A549 (cell line): ENCODE measurements at regions not wholly inside any gene's neighbourhood (a gene's known extent, or its start where the extent isn't known, plus 50 kb on each side); places are given as distances from the start of the nearest gene placed in this dataset.

Experiments used
- ATAC-seq, 2 experiments: fragments of 200-7000 bp in 1 of 2; fragments of >200 bp in 1 of 2; cut with Nextera tagmentation in 1 of 2; cut with Tn5 transposase in 1 of 2; 3 replicates each; pipeline versions ENCODE4 v1.8.0 to v1.9.1; 2018 to 2020; ENCODE audit warnings: mild to moderate bottlenecking in 1 of 2, moderate library complexity in 1 of 2
- CTCF ChIA-PET: fragments of 300-600 bp; sonication (Branson Sonifier 250); formaldehyde crosslinking; extraction: SDS; loops from one replicate; lab custom pipeline; 2021; ENCODE audit warnings: antibody characterized with exemption, inconsistent platforms; lab: Yijun Ruan, JAX
- POLR2A ChIA-PET: fragments of 350-600 bp; formaldehyde crosslinking; extraction: SDS; loops from one replicate; lab custom pipeline; 2021; ENCODE audit warnings: antibody characterized with exemption, inconsistent platforms; lab: Yijun Ruan, JAX
- DNase-seq, 2 experiments: peaks; one replicate each; pipeline versions ENCODE4 v3.0.0 to v3.0.0-alpha.2; 2011 to 2016; ENCODE audit warnings: low read depth in 1 of 2, low spot score in 1 of 2
- FAIRE-seq: peaks from 2 replicates; lab custom pipeline; 2011; peaks lifted over from hg19 to GRCh38; lab: Jason Lieb, UNC
- H3K27ac ChIP-seq, 2 experiments: fragments of >200 bp; sonication (Bioruptor Twin); formaldehyde crosslinking; 3 replicates each; pipeline ENCODE4 v1.5.1; 2016 to 2017
- H3K4me1 ChIP-seq: fragments of >200 bp; sonication (Bioruptor Twin); formaldehyde crosslinking; 3 replicates; pipeline ENCODE4 v1.6.1; 2016
- H3K4me2 ChIP-seq: fragments of >200 bp; sonication (Bioruptor Twin); formaldehyde crosslinking; 3 replicates; pipeline ENCODE4 v1.6.1; 2016
- H3K4me3 ChIP-seq: fragments of >200 bp; sonication (Bioruptor Twin); formaldehyde crosslinking; 3 replicates; pipeline ENCODE4 v1.5.1; 2016
- H3K9me3 ChIP-seq: fragments of >200 bp; sonication (Bioruptor Twin); formaldehyde crosslinking; 3 replicates; pipeline ENCODE4 v1.6.1; 2016
- BHLHE40 ChIP-seq: IDR thresholded peaks from 2 replicates; pipeline ENCODE4 v1.6.1; 2012; ENCODE audit warnings: low read depth, low read length, inconsistent platforms
- CBX2 ChIP-seq: fragments of 200-600 bp; sonication (generic); IDR thresholded peaks from 2 replicates; pipeline ENCODE4 v1.6.1; 2016; ENCODE audit warnings: low read depth, mild to moderate bottlenecking, borderline replicate concordance
- CHD4 ChIP-seq: fragments of 200-600 bp; sonication (generic); IDR thresholded peaks from 2 replicates; pipeline ENCODE4 v1.6.1; 2016; ENCODE audit warnings: antibody characterized with exemption, mild to moderate bottlenecking, borderline replicate concordance
- EHMT2 ChIP-seq: fragments of 200-600 bp; sonication (generic); IDR thresholded peaks from 2 replicates; pipeline ENCODE4 v1.6.1; 2016; ENCODE audit warnings: antibody characterized with exemption, low read depth, mild to moderate bottlenecking, moderate library complexity
- GATA3 ChIP-seq: IDR thresholded peaks from 2 replicates; pipeline ENCODE4 v1.6.1; 2012; ENCODE audit warnings: borderline replicate concordance
- HOXB5 ChIP-seq: fragments of 250-450 bp; sonication (Bioruptor Pico); IDR thresholded peaks from 2 replicates; pipeline ENCODE4 v1.5.0; 2020; ENCODE audit warnings: mild to moderate bottlenecking, moderate library complexity
- KDM1A ChIP-seq: fragments of 200-600 bp; sonication (generic); IDR thresholded peaks from 2 replicates; pipeline ENCODE4 v1.6.1; 2016; ENCODE audit warnings: low read depth, mild to moderate bottlenecking
- KDM5A ChIP-seq: fragments of 200-600 bp; sonication (generic); IDR thresholded peaks from 2 replicates; pipeline ENCODE4 v1.6.1; 2016; ENCODE audit warnings: antibody characterized with exemption, mild to moderate bottlenecking
- MAFK ChIP-seq: fragments of 450-650 bp; IDR thresholded peaks from 2 replicates; pipeline ENCODE4 v1.6.1; 2014; ENCODE audit not compliant: partially characterized antibody
- MYC ChIP-seq: IDR thresholded peaks from 2 replicates; pipeline ENCODE4 v1.6.1; 2012; ENCODE audit warnings: mild to moderate bottlenecking, inconsistent platforms, low read length, improper control_type of control experiment, borderline replicate concordance
- NPAS2 ChIP-seq: fragments of 250-450 bp; sonication (Bioruptor Pico); IDR thresholded peaks from 2 replicates; pipeline ENCODE4 v1.8.0; 2022; ENCODE audit warnings: mild to moderate bottlenecking, moderate library complexity, borderline replicate concordance
- POLR2A ChIP-seq: IDR thresholded peaks from 2 replicates; pipeline ENCODE4 v1.6.1; 2012; ENCODE audit warnings: mild to moderate bottlenecking, low read length
- POLR2AphosphoS2 ChIP-seq: conservative IDR thresholded peaks from 2 replicates; pipeline ENCODE4 v1.6.1; 2012; ENCODE audit warnings: low read length, improper control_type of control experiment, inconsistent platforms
- RNF2 ChIP-seq: fragments of 200-600 bp; sonication (generic); IDR thresholded peaks from 2 replicates; pipeline ENCODE4 v1.6.1; 2016; ENCODE audit warnings: low read depth, mild to moderate bottlenecking, antibody characterized with exemption, moderate library complexity, borderline replicate concordance
- TFCP2L1 ChIP-seq: fragments of 250-450 bp; sonication (Bioruptor Pico); IDR thresholded peaks from 2 replicates; pipeline ENCODE4 v1.5.0; 2021; ENCODE audit warnings: mild to moderate bottlenecking
- ZC3H11A ChIP-seq: fragments of 450-650 bp; IDR thresholded peaks from 2 replicates; pipeline ENCODE4 v1.6.1; 2014; ENCODE audit warnings: antibody characterized with exemption, mild to moderate bottlenecking
- ZFP36 ChIP-seq: fragments of 450-650 bp; IDR thresholded peaks from 2 replicates; pipeline ENCODE4 v1.6.1; 2014; ENCODE audit warnings: borderline replicate concordance; ENCODE audit not compliant: partially characterized antibody
- ZSCAN20 ChIP-seq: fragments of 250-450 bp; sonication (Bioruptor Pico); IDR thresholded peaks from 2 replicates; pipeline ENCODE4 v1.8.0; 2022; ENCODE audit warnings: mild to moderate bottlenecking, moderate library complexity
- WGBS: methylation state at CpG from one replicate; pipeline ENCODE4 v1.1.6; 2017; ENCODE audit errors: missing lambda C conversion rate; 5-methylcytosine and 5-hydroxymethylcytosine counted together

DNA sequence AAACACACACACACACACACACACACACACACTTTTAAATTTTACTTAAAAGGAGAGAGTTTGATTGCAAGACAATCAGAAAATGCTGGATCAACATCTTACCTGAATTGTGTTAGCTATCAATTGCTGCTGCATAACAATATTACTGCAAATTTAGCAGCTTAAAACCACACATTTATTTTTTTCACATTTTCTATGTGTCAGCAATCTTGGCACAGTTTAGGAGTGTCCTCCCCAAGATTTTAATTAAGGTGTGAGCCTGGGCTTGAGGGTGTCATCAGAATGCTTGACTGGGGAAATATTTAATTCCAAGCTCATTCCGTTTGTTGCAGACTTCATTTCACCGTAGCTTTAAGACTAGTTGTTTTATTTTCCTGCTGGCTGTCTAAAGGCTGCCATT, 431.0 kb upstream of the GJE1 start:
- no peak for FAIRE-seq
- Histone ChIP-seq H3K4me2 (no peak overlapping the region), H3K9me3 (no peaks in the 10 kb centered on the region), H3K4me1 (no peaks in the 10 kb centered on the region), H3K4me3 (no peak overlapping the region), H3K27ac (no peak overlapping the region)
- 74% methylated on average over 2 of the region's 2 CpGs for WGBS
- DNase-seq = no peak
- peak; percentile 22 for TF ChIP-seq MAFK
- TF ChIP-seq MYC = no peak
- TF ChIP-seq CBX2 = no peak
- TF ChIP-seq POLR2A = no peak
- TF ChIP-seq ZSCAN20 (CRISPR knock-in tag) = no peak
- ATAC-seq = no peak
- POLR2A ChIA-PET = no interaction called here
- CTCF ChIA-PET = no interaction called here

DNA sequence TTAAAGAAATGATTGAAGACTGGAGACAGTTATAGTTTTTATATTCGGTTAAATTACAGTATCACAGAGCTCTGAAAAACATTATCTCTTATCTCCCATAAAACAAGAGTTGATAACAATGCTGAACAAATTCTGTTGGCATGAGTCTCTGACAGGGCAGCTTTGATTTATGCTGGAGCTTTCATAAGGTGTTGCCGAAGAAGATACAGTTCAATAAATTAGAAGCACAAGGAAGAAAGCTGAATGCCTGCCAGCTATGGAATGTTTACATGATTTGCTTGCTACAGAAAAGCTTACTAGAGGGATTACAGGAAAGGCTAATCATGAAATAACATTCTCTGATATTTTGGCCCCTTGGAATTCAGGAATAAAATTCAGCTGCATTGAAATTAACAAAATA, 431.9 kb upstream of the GJE1 start:
- no peaks in the 10 kb centered on the region for H3K9me3 ChIP-seq
- POLR2A ChIA-PET = no interaction called here
- H3K4me2 ChIP-seq = no peak overlapping the region
- H3K4me1 ChIP-seq = no peaks in the 10 kb centered on the region
- FAIRE-seq (no peak), DNase-seq (no peak), ATAC-seq (no peak)
- TF ChIP-seq KDM5A (no peak), GATA3 (no peak), POLR2A (no peak)
- H3K27ac ChIP-seq = no peak overlapping the region
- no peak overlapping the region for H3K4me3 ChIP-seq
- CTCF ChIA-PET = no interaction called here
- WGBS = 33% methylated on average over 2 of the region's 2 CpGs

DNA sequence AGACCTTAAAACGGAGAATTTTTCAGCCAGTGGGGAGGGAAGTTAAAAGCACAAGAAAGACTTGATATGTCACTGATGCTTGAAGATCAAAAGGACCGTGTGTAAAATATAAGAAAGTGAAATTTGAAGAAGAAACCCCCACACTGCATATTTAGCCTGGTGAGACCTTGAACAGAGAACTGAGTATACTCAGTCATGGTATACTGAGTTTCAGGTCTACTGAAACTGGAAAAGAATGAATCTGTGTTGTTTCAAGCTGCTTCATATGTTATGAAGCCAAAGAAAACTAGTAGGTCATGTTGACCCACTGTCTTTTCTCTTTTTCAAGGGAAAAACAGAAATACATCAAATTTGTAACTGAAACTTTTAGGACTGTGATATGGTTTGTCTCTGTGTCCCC, 443.8 kb upstream of the GJE1 start:
- Histone ChIP-seq H3K4me3 (no peak overlapping the region), H3K4me2 (no peak overlapping the region), H3K9me3 (no peaks in the 10 kb centered on the region), H3K27ac (no peak overlapping the region), H3K4me1 (no peaks in the 10 kb centered on the region)
- no peak for FAIRE-seq
- POLR2A ChIA-PET = no interaction called here
- ATAC-seq = no peak
- TF ChIP-seq GATA3 (no peak), BHLHE40 (no peak), EHMT2 (no peak), ZC3H11A (no peak), TFCP2L1 (CRISPR knock-in tag) (no peak), POLR2AphosphoS2 (no peak), RNF2 (no peak)
- DNase-seq = no peak
- 16% methylated on average over 2 of the region's 2 CpGs for WGBS
- CTCF ChIA-PET = no interaction called here

DNA sequence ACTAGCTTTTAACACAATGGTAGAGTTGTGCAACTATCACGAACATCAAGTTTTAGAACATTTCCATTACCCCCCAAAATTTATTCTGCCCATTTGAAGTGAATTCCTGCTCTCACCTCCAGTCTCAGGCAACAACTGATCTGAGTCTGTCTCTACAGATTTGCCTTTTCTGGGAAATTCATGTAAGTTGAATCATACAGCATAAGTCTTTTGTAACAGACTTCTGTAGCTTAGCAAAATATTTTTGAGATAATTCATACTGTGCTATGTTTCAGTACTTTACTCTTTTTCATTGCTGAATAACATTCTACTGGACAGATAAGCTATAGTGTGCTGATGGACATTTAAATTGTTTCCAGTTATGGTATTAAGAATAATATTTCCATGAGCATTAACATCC, 447.3 kb upstream of the GJE1 start:
- FAIRE-seq (no peak), ATAC-seq (no peak), DNase-seq (no peak)
- Histone ChIP-seq H3K9me3 (no peaks in the 10 kb centered on the region), H3K27ac (no peak overlapping the region), H3K4me2 (no peak overlapping the region), H3K4me1 (no peaks in the 10 kb centered on the region), H3K4me3 (no peak overlapping the region)
- 12% methylated on average over 1 of the region's 1 CpG for WGBS
- CTCF ChIA-PET = no interaction called here
- POLR2A ChIA-PET = no interaction called here
- TF ChIP-seq KDM1A (no peak), HOXB5 (no peak), NPAS2 (CRISPR knock-in tag) (no peak)

DNA sequence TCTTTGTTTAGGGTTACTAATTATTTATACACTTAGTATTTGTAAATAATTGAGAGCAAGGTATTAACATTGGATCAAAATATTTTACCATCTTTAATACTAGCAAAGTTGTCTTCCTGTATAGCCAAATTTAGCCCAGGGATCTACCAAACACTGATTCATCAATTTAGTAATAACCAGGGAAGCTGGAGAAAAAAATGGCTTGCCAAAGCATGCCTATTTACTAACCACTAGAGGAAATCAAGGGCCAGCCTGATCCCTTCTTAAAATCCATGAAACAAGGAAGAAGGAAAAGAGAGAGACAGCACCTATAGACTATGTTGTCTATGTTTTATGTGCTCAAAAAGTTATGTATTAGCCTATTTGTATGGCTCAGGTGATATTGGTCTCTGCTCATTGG, 450.3 kb upstream of the GJE1 start:
- no peak for FAIRE-seq
- CTCF ChIA-PET = no interaction called here
- no peak for TF ChIP-seq ZFP36
- TF ChIP-seq CHD4 = no peak
- no peak for TF ChIP-seq EHMT2

More for the DNA sequence above, 450.3 kb upstream of the GJE1 start:
- Histone ChIP-seq H3K9me3 (no peaks in the 10 kb centered on the region), H3K4me3 (no peak overlapping the region), H3K4me1 (no peaks in the 10 kb centered on the region), H3K27ac (no peak overlapping the region), H3K4me2 (no peak overlapping the region)
- POLR2A ChIA-PET = no interaction called here
- ATAC-seq (no peak), DNase-seq (no peak)
